HG03432 (cell line): ENCODE measurements at regions not wholly inside any gene's neighbourhood (a gene's known extent, or its start where the extent isn't known, plus 50 kb on each side); places are given as distances from the start of the nearest gene placed in this dataset.
"Not testable (repeated sequence)": the region's sequence is repeated elsewhere in the genome, so short reads cannot be mapped to it uniquely, and the experiment has no call there.

ENCODE experiments used
- ATAC-seq: cut with Tn5 transposase; IDR thresholded peaks from one replicate; pipeline ENCODE4 v1.9.1; 2021; ENCODE audit warnings: mild to moderate bottlenecking, moderate library complexity; ENCODE audit not compliant: unreplicated experiment

- ATAC-seq = no peak
Measured at GRCh38 chr12:97616946-97617345, 154.3 kb downstream of the RMST start.

GRCh38 chr12:97628962-97629361, 166.4 kb downstream of the RMST start:
- ATAC-seq = no peak

GRCh38 chr12:97629382-97629781, 166.8 kb downstream of the RMST start:
- ATAC-seq = no peak

GRCh38 chr12:97630356-97630755, 167.8 kb downstream of the RMST start:
- no peak for ATAC-seq

- ATAC-seq = no peak
Measured at GRCh38 chr12:97630875-97631274, 168.3 kb downstream of the RMST start.

GRCh38 chr12:97637770-97638169, 175.2 kb downstream of the RMST start:
- no peak for ATAC-seq

- ATAC-seq = no peak
Measured at GRCh38 chr12:97638739-97639138, 176.1 kb downstream of the RMST start.

- ATAC-seq = no peak
Measured at GRCh38 chr12:97639702-97640101, 177.1 kb downstream of the RMST start.

GRCh38 chr12:97640826-97641225, 178.2 kb downstream of the RMST start:
- no peak for ATAC-seq

GRCh38 chr12:97642911-97643310, 180.3 kb downstream of the RMST start:
- ATAC-seq = no peak

GRCh38 chr12:97643924-97644323, 181.3 kb downstream of the RMST start:
- no peak for ATAC-seq

- no peak for ATAC-seq
Measured at GRCh38 chr12:97645726-97646125, 183.1 kb downstream of the RMST start.

- no peak for ATAC-seq
Measured at GRCh38 chr12:97647142-97647541, 184.5 kb downstream of the RMST start.

GRCh38 chr12:97650242-97650641, 187.6 kb downstream of the RMST start:
- no peak for ATAC-seq

- ATAC-seq = not testable (repeated sequence)
Measured at GRCh38 chr12:97656548-97656947, 193.9 kb downstream of the RMST start.

- no peak for ATAC-seq
Measured at GRCh38 chr12:97659117-97659880, 196.7 kb downstream of the RMST start.

- no peak for ATAC-seq
Measured at GRCh38 chr12:97666263-97666662, 203.7 kb downstream of the RMST start.

- ATAC-seq = no peak
Measured at GRCh38 chr12:97672870-97673269, 210.3 kb downstream of the RMST start.

- no peak for ATAC-seq
Measured at GRCh38 chr12:97680751-97681150, 218.1 kb downstream of the RMST start.

GRCh38 chr12:97681612-97682504, 219.3 kb downstream of the RMST start:
- peak; percentile 95 for ATAC-seq

GRCh38 chr12:97685360-97685759, 222.8 kb downstream of the RMST start:
- no peak for ATAC-seq

- no peak for ATAC-seq
Measured at GRCh38 chr12:97701901-97702300, 239.3 kb downstream of the RMST start.
